C4-2B (cell line): ENCODE measurements at regions not wholly inside any gene's neighbourhood (a gene's known extent, or its start where the extent isn't known, plus 50 kb on each side); places are given as distances from the start of the nearest gene placed in this dataset.
"Not testable (repeated sequence)": the region's sequence is repeated elsewhere in the genome, so short reads cannot be mapped to it uniquely, and the experiment has no call there.

Experiments used
- H3K27ac ChIP-seq: fragments of 450-650 bp; 2 replicates; pipeline ENCODE4 v1.5.1; 2017
- CTCF ChIP-seq: fragments of 450-650 bp; conservative IDR thresholded peaks from 2 replicates; pipeline ENCODE4 v1.5.1; 2017; ENCODE audit warnings: mild to moderate bottlenecking
- ZFX ChIP-seq: fragments of 450-650 bp; IDR thresholded peaks from 2 replicates; pipeline ENCODE4 v1.6.1; 2017

GRCh38 chr1:2953688-2954285, 67.5 kb upstream of the ACTRT2 start:
- TF ChIP-seq ZFX: no peak
- TF ChIP-seq CTCF: no peak
- H3K27ac ChIP-seq: no peak overlapping the region

- H3K27ac ChIP-seq: no peak overlapping the region
- TF ChIP-seq CTCF: no peak
- no peak for TF ChIP-seq ZFX
These were observed 65.6 kb upstream of the ACTRT2 start for GRCh38 chr1:2955652-2956051.

GRCh38 chr1:2956576-2956975, 64.7 kb upstream of the ACTRT2 start:
- no peak for TF ChIP-seq ZFX
- no peak for TF ChIP-seq CTCF
- no peak overlapping the region for H3K27ac ChIP-seq

GRCh38 chr1:2957329-2957728, 63.9 kb upstream of the ACTRT2 start:
- no peak overlapping the region for H3K27ac ChIP-seq
- TF ChIP-seq ZFX (no peak), CTCF (no peak)

- H3K27ac ChIP-seq: not testable (repeated sequence)
These were observed 61.4 kb upstream of the ACTRT2 start for GRCh38 chr1:2959881-2960280.

GRCh38 chr1:2961081-2961480, 60.2 kb upstream of the ACTRT2 start:
- TF ChIP-seq CTCF (no peak), ZFX (no peak)

GRCh38 chr1:2961661-2962060, 59.6 kb upstream of the ACTRT2 start:
- TF ChIP-seq CTCF (no peak), ZFX (no peak)
- H3K27ac ChIP-seq: no peak overlapping the region

More at GRCh38 chr1:2961081-2961480, 60.2 kb upstream of the ACTRT2 start:
- no peak overlapping the region for H3K27ac ChIP-seq

GRCh38 chr1:2962061-2962460, 59.2 kb upstream of the ACTRT2 start:
- no peak overlapping the region for H3K27ac ChIP-seq
- TF ChIP-seq ZFX (no peak), CTCF (no peak)
